ENCODE measurements at regions not wholly inside any gene's neighbourhood (a gene's known extent, or its start where the extent isn't known, plus 50 kb on each side); places are given as distances from the start of the nearest gene placed in this dataset.
"Not testable (repeated sequence)": the region's sequence is repeated elsewhere in the genome, so short reads cannot be mapped to it uniquely, and the experiment has no call there.

GRCh38 chr15:70525551-70525950 is 237.8 kb downstream of the UACA start:
- no peak for DNase-seq (ENCODE audit: low read depth)

GRCh38 chr15:70524470-70524869 is 238.9 kb downstream of the UACA start:
- DNase-seq (ENCODE audit: low read depth), result no peak

- DNase-seq (ENCODE audit: low read depth), result no peak
These were observed 239.7 kb downstream of the UACA start for GRCh38 chr15:70523616-70524015.

- DNase-seq (ENCODE audit: low read depth), result no peak
These were observed 240.2 kb downstream of the UACA start for GRCh38 chr15:70523192-70523591.

GRCh38 chr15:70522323-70522966 is 240.9 kb downstream of the UACA start:
- DNase-seq (ENCODE audit: low read depth), result no peak

- no peak for DNase-seq (ENCODE audit: low read depth)
These were observed 241.6 kb downstream of the UACA start for GRCh38 chr15:70521576-70522322.

GRCh38 chr15:70519616-70520015 is 243.7 kb downstream of the UACA start:
- DNase-seq (ENCODE audit: low read depth), result no peak

- no peak for DNase-seq (ENCODE audit: low read depth)
These were observed 244.4 kb downstream of the UACA start for GRCh38 chr15:70519004-70519365.

- no peak for DNase-seq (ENCODE audit: low read depth)
These were observed 245.0 kb downstream of the UACA start for GRCh38 chr15:70518201-70519003.

GRCh38 chr15:70517194-70517590 is 246.2 kb downstream of the UACA start:
- DNase-seq (ENCODE audit: low read depth), result no peak

- DNase-seq (ENCODE audit: low read depth), result no peak
These were observed 246.8 kb downstream of the UACA start for GRCh38 chr15:70516408-70517193.

- DNase-seq (ENCODE audit: low read depth), result no peak
These were observed 249.1 kb downstream of the UACA start for GRCh38 chr15:70514251-70514650.

- DNase-seq (ENCODE audit: low read depth), result no peak
These were observed 249.5 kb downstream of the UACA start for GRCh38 chr15:70513819-70514218.

- DNase-seq (ENCODE audit: low read depth), result peak; percentile 42
These were observed 250.5 kb downstream of the UACA start for GRCh38 chr15:70512772-70513362.

GRCh38 chr15:70511972-70512587 is 251.3 kb downstream of the UACA start:
- DNase-seq (ENCODE audit: low read depth), result not testable (repeated sequence)

GRCh38 chr15:70510433-70510832 is 252.9 kb downstream of the UACA start:
- no peak for DNase-seq (ENCODE audit: low read depth)

GRCh38 chr15:70509731-70510143 is 253.6 kb downstream of the UACA start:
- DNase-seq (ENCODE audit: low read depth), result no peak

- no peak for DNase-seq (ENCODE audit: low read depth)
These were observed 254.1 kb downstream of the UACA start for GRCh38 chr15:70509282-70509662.

GRCh38 chr15:70508561-70509281 is 254.6 kb downstream of the UACA start:
- DNase-seq (ENCODE audit: low read depth), result no peak

- DNase-seq (ENCODE audit: low read depth), result no peak
These were observed 255.5 kb downstream of the UACA start for GRCh38 chr15:70507772-70508371.

Data from stimulated activated CD8-positive, alpha-beta memory T cell treated with anti-CD3 and anti-CD28 coated beads, Interleukin-4, amount 100 ng/mL, for 24 hours (primary cell).